WERI-Rb-1 (cell line): ENCODE measurements at regions not wholly inside any gene's neighbourhood (a gene's known extent, or its start where the extent isn't known, plus 50 kb on each side); places are given as distances from the start of the nearest gene placed in this dataset.
"Not testable (repeated sequence)": the region's sequence is repeated elsewhere in the genome, so short reads cannot be mapped to it uniquely, and the experiment has no call there.

ENCODE experiments used
- DNase-seq: peaks from one replicate; pipeline ENCODE4 v3.0.0-alpha.2; 2020
- H3K27ac ChIP-seq: fragments of 250-450 bp; sonication (Bioruptor Pico); 2 replicates; pipeline ENCODE4 v1.5.1; 2020; ENCODE audit warnings: mild to moderate bottlenecking, moderate library complexity
- H3K27me3 ChIP-seq: fragments of 250-450 bp; sonication (Bioruptor Pico); 2 replicates; pipeline ENCODE4 v1.5.1; 2021; ENCODE audit warnings: mild to moderate bottlenecking, low read depth, moderate library complexity; ENCODE audit not compliant: insufficient read depth, severe bottlenecking
- H3K36me3 ChIP-seq: fragments of 250-450 bp; sonication (Bioruptor Pico); 2 replicates; pipeline ENCODE4 v1.5.1; 2020; ENCODE audit warnings: mild to moderate bottlenecking, moderate library complexity
- H3K4me3 ChIP-seq: 2 replicates; pipeline ENCODE4 v1.5.1; 2011; ENCODE audit warnings: low read depth, mild to moderate bottlenecking, control low read depth, low read length
- H3K9me3 ChIP-seq: fragments of 250-450 bp; sonication (Bioruptor Pico); 2 replicates; pipeline ENCODE4 v1.5.1; 2021; ENCODE audit warnings: mild to moderate bottlenecking, moderate library complexity; ENCODE audit not compliant: severe bottlenecking
- TF ChIP-seq, protein P1 (sequence below): IDR thresholded peaks from 2 replicates; pipeline ENCODE4 v1.5.1; 2011; ENCODE audit warnings: low read depth, mild to moderate bottlenecking, control low read depth, inconsistent platforms, low read length

DNA sequence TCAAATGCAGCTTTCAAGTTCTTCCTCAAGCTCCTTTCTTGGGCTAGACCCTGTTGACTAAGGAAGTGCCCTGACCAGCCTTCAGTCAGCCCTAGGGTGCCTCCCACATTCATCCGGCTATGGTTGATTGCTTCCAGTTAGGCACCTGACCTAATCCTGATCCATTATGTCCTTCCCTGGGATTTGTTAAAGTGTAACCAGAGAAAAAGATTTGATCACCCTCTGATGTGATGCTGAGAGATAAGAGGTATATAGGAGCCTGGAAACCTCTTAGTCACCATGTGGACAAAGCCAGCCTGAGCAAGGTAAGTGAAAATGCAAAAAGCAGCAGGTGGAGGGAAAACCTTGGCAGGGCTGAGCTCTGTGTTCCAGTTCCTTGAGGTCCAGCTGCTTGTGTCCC, 178.8 kb upstream of the ERCC6L2 start:
- no peaks in the 10 kb centered on the region for H3K27me3 ChIP-seq
- DNase-seq: peak; percentile 81
- H3K36me3 ChIP-seq: no peaks in the 10 kb centered on the region
- H3K4me3 ChIP-seq: no peak overlapping the region
- peaks cover 19% of the 10 kb centered on the region for H3K9me3 ChIP-seq
- TF ChIP-seq, protein P1, sequence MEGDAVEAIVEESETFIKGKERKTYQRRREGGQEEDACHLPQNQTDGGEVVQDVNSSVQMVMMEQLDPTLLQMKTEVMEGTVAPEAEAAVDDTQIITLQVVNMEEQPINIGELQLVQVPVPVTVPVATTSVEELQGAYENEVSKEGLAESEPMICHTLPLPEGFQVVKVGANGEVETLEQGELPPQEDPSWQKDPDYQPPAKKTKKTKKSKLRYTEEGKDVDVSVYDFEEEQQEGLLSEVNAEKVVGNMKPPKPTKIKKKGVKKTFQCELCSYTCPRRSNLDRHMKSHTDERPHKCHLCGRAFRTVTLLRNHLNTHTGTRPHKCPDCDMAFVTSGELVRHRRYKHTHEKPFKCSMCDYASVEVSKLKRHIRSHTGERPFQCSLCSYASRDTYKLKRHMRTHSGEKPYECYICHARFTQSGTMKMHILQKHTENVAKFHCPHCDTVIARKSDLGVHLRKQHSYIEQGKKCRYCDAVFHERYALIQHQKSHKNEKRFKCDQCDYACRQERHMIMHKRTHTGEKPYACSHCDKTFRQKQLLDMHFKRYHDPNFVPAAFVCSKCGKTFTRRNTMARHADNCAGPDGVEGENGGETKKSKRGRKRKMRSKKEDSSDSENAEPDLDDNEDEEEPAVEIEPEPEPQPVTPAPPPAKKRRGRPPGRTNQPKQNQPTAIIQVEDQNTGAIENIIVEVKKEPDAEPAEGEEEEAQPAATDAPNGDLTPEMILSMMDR: no peak
- H3K27ac ChIP-seq: peak overlapping the region; percentile 52

DNA sequence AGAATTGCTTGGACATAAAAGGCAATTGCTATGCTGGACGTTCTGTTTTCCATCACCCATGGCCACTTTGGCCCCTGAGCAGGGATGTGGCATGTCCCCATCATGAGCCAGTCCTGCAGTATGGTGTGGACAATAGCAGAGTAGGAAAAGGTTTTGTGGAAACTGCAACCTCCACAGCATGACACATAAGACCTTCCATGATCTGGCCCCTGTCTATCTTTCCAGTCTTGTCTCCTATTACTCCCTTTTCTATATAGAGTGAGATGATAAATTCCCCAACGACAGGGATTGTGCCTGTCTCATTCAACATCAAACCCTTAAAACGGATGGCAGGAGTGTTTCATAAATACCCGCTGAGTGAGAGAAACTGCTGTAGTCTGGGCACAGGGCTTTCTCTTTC, 174.7 kb upstream of the PTCH1 start:
- no peak for DNase-seq
- no peaks in the 10 kb centered on the region for H3K27me3 ChIP-seq
- peaks cover 17% of the 10 kb centered on the region for H3K9me3 ChIP-seq
- TF ChIP-seq, protein P1: no peak
- no peak overlapping the region for H3K4me3 ChIP-seq
- H3K36me3 ChIP-seq: no peaks in the 10 kb centered on the region
- H3K27ac ChIP-seq: no peak overlapping the region

DNA sequence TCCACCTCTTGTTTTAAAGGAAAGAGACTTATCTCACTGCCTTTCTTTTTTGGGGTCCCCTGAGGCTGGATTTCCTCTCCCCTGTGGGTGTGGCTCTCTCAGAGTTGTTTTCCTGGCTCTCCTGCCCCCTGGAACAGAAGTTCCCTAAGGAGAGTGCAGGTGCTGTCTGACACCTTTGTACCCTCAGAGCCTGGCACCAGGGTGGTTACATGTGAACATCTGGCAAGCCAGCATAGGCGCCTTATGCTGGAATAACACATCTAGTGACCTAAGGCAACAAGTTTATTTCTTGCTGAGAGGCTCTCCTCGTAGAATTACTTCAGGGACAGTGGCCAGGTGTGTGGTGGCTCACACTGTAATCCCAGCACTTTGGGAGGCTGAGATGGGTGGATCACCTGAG, 172.9 kb upstream of the PTCH1 start:
- no peaks in the 10 kb centered on the region for H3K27me3 ChIP-seq
- H3K4me3 ChIP-seq: no peak overlapping the region
- no peak for DNase-seq
- no peak overlapping the region for H3K27ac ChIP-seq
- TF ChIP-seq, protein P1: no peak
- H3K36me3 ChIP-seq: no peaks in the 10 kb centered on the region
- H3K9me3 ChIP-seq: peaks cover 5% of the 10 kb centered on the region

DNA sequence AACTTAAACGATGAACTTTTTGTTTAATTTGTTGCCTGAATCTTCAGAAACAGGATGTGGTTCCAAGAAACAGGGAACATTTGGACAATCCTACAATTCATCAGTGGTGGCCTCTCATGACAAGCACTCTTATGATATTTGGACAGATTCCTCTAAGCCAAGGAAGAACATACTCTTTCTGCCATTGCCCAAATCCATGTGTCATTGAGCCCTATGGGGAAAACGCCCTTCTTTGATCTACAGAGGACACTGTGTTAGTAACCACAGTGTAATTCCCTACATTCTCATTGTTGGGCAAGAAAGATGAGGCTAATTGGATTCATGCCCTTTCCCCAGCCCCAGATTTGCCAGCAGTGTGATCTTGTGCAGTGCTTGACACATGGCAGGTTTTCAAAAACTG, 167.7 kb upstream of the PTCH1 start:
- no peak overlapping the region for H3K27ac ChIP-seq

DNA sequence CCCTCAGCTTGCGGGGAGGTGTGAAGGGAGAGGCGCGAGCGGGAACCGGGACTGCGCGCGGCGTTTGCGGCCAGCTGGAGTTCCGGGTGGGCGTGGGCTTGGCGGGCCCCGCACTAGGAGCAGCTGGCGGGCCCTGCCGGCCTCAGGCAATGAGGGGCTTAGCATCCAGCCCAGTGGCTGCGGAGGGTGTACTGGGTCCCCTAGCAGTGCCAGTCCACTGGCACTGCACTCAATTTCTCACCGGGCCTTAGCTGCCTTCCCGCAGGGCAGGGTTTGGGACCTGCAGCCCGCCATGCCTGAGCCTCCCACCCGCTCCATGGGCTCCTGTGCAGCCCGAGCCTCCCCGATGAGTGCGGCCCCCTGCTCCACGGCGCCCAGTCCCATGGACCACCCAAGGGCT, 163.5 kb upstream of the PTCH1 start:
- H3K36me3 ChIP-seq, H3K27ac ChIP-seq, H3K27me3 ChIP-seq, H3K4me3 ChIP-seq, H3K9me3 ChIP-seq, DNase-seq: not testable (repeated sequence)

More for the DNA sequence above, 167.7 kb upstream of the PTCH1 start:
- Histone ChIP-seq H3K4me3 (no peak overlapping the region), H3K9me3 (no peaks in the 10 kb centered on the region), H3K36me3 (no peaks in the 10 kb centered on the region), H3K27me3 (no peaks in the 10 kb centered on the region)
- no peak for DNase-seq
- TF ChIP-seq, protein P1: no peak

DNA sequence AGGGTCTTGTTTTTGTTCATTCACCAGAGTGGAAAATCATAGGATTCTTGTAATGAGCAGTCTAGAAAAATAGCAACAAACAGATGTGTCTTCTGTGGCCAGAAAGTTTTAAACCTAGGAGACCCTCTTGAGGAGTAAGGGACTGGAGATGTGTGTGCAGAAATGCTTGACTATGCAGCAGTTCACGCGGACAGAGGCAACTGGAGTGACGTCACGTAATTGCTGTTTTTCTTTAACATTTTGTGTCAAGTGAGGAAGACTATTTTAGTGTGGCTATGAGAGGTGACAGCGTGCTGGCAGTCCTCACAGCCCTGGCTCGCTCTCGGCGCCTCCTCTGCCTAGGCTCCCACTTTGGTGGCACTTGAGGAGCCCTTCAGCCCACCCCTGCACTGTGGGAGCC, 163.1 kb upstream of the PTCH1 start:
- H3K27ac ChIP-seq: no peak overlapping the region
- peaks cover 8% of the 10 kb centered on the region for H3K9me3 ChIP-seq
- DNase-seq: no peak
- H3K36me3 ChIP-seq: no peaks in the 10 kb centered on the region
- no peak overlapping the region for H3K4me3 ChIP-seq
- TF ChIP-seq, protein P1: no peak
- no peaks in the 10 kb centered on the region for H3K27me3 ChIP-seq
